ENCODE measurements at regions not wholly inside any gene's neighbourhood (a gene's known extent, or its start where the extent isn't known, plus 50 kb on each side); places are given as distances from the start of the nearest gene placed in this dataset.

- no peak overlapping the region for H3K4me3 ChIP-seq
- TF ChIP-seq POLR2A (IDR thresholded peaks at IDR 0.05; ENCODE audit: low read depth) (no peak), POLR2AphosphoS5 (IDR thresholded peaks at IDR 0.05) (no peak), EP300 (IDR thresholded peaks at IDR 0.05) (no peak), CTCF (IDR thresholded peaks at IDR 0.05) (no peak)
- no peaks in the 10 kb centered on the region for H3K4me1 ChIP-seq
- H3K36me3 ChIP-seq, result no peaks in the 10 kb centered on the region
- DNase-seq (ENCODE audit: extremely low spot score), result no peak
- peaks cover 0 to 18% (median 9%) of the 10 kb centered on the region in 4 donors for H3K9me3 ChIP-seq
- intact Hi-C loops (cut with DNase I), result no loop called here
- 76% methylated on average over 5 of the region's 5 CpGs for WGBS
- peaks cover 0 to 4% (median 0%) of the 10 kb centered on the region in 4 donors for H3K27me3 ChIP-seq
- H3K27ac ChIP-seq (replicated peaks in 1 of 4), result no peak overlapping the region
These were observed 230.5 kb upstream of the PPP2R2D start for GRCh38 chr10:131670341-131670740.

GRCh38 chr10:131673396-131673795 lies 227.4 kb upstream of the PPP2R2D start:
- Histone ChIP-seq H3K27me3 (peaks cover 0 to 31% (median 0%) of the 10 kb centered on the region in 4 donors), H3K9me3 (peaks cover 0 to 18% (median 10%) of the 10 kb centered on the region in 4 donors), H3K4me3 (no peak overlapping the region), H3K4me1 (no peaks in the 10 kb centered on the region), H3K36me3 (no peaks in the 10 kb centered on the region), H3K27ac (replicated peaks in 1 of 4) (no peak overlapping the region)
- no peak for TF ChIP-seq POLR2AphosphoS5 (IDR thresholded peaks at IDR 0.05)
- TF ChIP-seq EP300 (IDR thresholded peaks at IDR 0.05), result no peak
- TF ChIP-seq CTCF (IDR thresholded peaks at IDR 0.05), result no peak
- no peak for TF ChIP-seq POLR2A (IDR thresholded peaks at IDR 0.05; ENCODE audit: low read depth)
- 85% methylated on average over 6 of the region's 7 CpGs for WGBS
- intact Hi-C loops (cut with DNase I), result no loop called here
- no peak for DNase-seq (ENCODE audit: extremely low spot score)

- Histone ChIP-seq H3K4me3 (no peak overlapping the region), H3K9me3 (peaks cover 0 to 18% (median 11%) of the 10 kb centered on the region in 4 donors), H3K27me3 (peaks cover 0 to 37% (median 0%) of the 10 kb centered on the region in 4 donors), H3K36me3 (no peaks in the 10 kb centered on the region), H3K4me1 (no peaks in the 10 kb centered on the region), H3K27ac (replicated peaks in 1 of 4) (no peak overlapping the region)
- no peak for DNase-seq (ENCODE audit: extremely low spot score)
- no peak for TF ChIP-seq POLR2AphosphoS5 (IDR thresholded peaks at IDR 0.05)
- no peak for TF ChIP-seq CTCF (IDR thresholded peaks at IDR 0.05)
- TF ChIP-seq EP300 (IDR thresholded peaks at IDR 0.05), result no peak
- TF ChIP-seq POLR2A (IDR thresholded peaks at IDR 0.05; ENCODE audit: low read depth), result no peak
- WGBS, result 81% methylated on average over 5 of the region's 9 CpGs
- intact Hi-C loops (cut with DNase I), result no loop called here
These were observed 226.7 kb upstream of the PPP2R2D start for GRCh38 chr10:131674130-131674529.

- Histone ChIP-seq H3K4me3 (no peak overlapping the region), H3K4me1 (no peaks in the 10 kb centered on the region), H3K27me3 (peaks cover 0 to 42% (median 0%) of the 10 kb centered on the region in 4 donors), H3K36me3 (no peaks in the 10 kb centered on the region), H3K27ac (replicated peaks in 1 of 4) (no peak overlapping the region), H3K9me3 (peaks cover 0 to 18% (median 11%) of the 10 kb centered on the region in 4 donors)
- no peak for DNase-seq (ENCODE audit: extremely low spot score)
- 84% methylated on average over 13 of the region's 13 CpGs for WGBS
- TF ChIP-seq POLR2AphosphoS5 (IDR thresholded peaks at IDR 0.05) (no peak), POLR2A (IDR thresholded peaks at IDR 0.05; ENCODE audit: low read depth) (no peak), EP300 (IDR thresholded peaks at IDR 0.05) (no peak), CTCF (IDR thresholded peaks at IDR 0.05) (no peak)
- intact Hi-C loops (cut with DNase I), result no loop called here
These were observed 225.7 kb upstream of the PPP2R2D start for GRCh38 chr10:131675104-131675503.
